Uterus (tissue), 3 donors: ENCODE measurements at regions not wholly inside any gene's neighbourhood (a gene's known extent, or its start where the extent isn't known, plus 50 kb on each side); places are given as distances from the start of the nearest gene placed in this dataset.

Experiments
- DNase-seq, 2 donors: peaks; one replicate each; pipeline ENCODE4 v3.0.0-alpha.2; 2019 to 2020
- H3K27ac ChIP-seq, 2 donors: fragments of 200-600 bp; sonication (generic); 1 replicate in 1 of 2; 2 replicates in 1 of 2; pipeline ENCODE4 v1.5.1; 2016 to 2018
- H3K27me3 ChIP-seq, 2 donors: fragments of 200-600 bp; sonication (generic); one replicate each; pipeline ENCODE4 v1.5.1; 2018 to 2019; ENCODE audit warnings: control low read depth in 1 of 2
- H3K36me3 ChIP-seq, 2 donors: fragments of 200-600 bp; sonication (generic); one replicate each; pipeline ENCODE4 v1.5.1; 2019; ENCODE audit warnings: control low read depth in 1 of 2
- H3K4me1 ChIP-seq, 2 donors: fragments of 200-600 bp; sonication (generic); one replicate each; pipeline ENCODE4 v1.5.1; 2018 to 2019; ENCODE audit warnings: control low read depth in 1 of 2
- H3K4me3 ChIP-seq, 2 donors: fragments of 200-600 bp; sonication (generic); 1 replicate in 1 of 2; 2 replicates in 1 of 2; pipeline ENCODE4 v1.5.1; 2018 to 2019; ENCODE audit warnings: mild to moderate bottlenecking in 1 of 2
- H3K9me3 ChIP-seq, 2 donors: fragments of 200-600 bp; sonication (generic); one replicate each; pipeline ENCODE4 v1.5.1; 2019; ENCODE audit warnings: control low read depth in 1 of 2
- POLR2A ChIP-seq, 2 donors: fragments of 450-650 bp; IDR thresholded peaks; one replicate each; pipeline ENCODE4 v1.6.1; 2016; ENCODE audit warnings: antibody characterized with exemption in 2 of 2, mild to moderate bottlenecking in 1 of 2, moderate library complexity in 1 of 2
- intact Hi-C: fragments of 100-400 bp; cut with DNase I; formaldehyde crosslinking; loops from one replicate; pipeline ENCODE4 v1.15.1; 2023; ENCODE audit warnings: low total_unique reads
- TF ChIP-seq, protein P1 (sequence below), 4 experiments: fragments of 200-600 bp in 2 of 4; fragments of 450-650 bp in 2 of 4; sonication (generic) in 2 of 4; IDR thresholded peaks; one replicate each; pipeline ENCODE4 v1.5.1; 2016 to 2019; ENCODE audit warnings: antibody characterized with exemption in 4 of 4, mild to moderate bottlenecking in 2 of 4, moderate library complexity in 1 of 4
- donor health status: DM: yes; HTN: yes; CAD: no.

DNA sequence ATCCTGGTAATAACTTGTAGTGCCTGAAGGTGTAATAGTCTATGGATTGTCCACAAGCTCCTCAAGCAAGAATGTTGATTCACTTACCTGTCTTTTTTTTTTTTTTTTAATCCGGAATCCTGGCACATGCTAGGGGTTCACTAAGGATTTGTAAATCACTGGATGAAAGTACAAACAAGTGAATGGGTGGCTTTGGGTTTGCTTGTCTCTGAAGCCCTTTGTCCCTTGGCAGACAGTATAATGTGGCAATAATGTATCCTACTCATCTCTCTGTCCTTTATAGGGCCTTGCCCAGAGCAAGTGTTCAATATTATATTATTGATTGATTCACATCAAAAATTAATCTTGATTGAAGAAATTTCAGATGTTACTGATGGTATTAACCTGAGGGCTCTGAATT is 334.0 kb upstream of the CPEB2 start:
- intact Hi-C loops, result no loop called here
- no peaks in the 10 kb centered on the region for H3K27me3 ChIP-seq
- no peak for TF ChIP-seq POLR2A (IDR thresholded peaks at IDR 0.05)
- TF ChIP-seq, protein P1, sequence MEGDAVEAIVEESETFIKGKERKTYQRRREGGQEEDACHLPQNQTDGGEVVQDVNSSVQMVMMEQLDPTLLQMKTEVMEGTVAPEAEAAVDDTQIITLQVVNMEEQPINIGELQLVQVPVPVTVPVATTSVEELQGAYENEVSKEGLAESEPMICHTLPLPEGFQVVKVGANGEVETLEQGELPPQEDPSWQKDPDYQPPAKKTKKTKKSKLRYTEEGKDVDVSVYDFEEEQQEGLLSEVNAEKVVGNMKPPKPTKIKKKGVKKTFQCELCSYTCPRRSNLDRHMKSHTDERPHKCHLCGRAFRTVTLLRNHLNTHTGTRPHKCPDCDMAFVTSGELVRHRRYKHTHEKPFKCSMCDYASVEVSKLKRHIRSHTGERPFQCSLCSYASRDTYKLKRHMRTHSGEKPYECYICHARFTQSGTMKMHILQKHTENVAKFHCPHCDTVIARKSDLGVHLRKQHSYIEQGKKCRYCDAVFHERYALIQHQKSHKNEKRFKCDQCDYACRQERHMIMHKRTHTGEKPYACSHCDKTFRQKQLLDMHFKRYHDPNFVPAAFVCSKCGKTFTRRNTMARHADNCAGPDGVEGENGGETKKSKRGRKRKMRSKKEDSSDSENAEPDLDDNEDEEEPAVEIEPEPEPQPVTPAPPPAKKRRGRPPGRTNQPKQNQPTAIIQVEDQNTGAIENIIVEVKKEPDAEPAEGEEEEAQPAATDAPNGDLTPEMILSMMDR (IDR thresholded peaks at IDR 0.05), result no peak
- no peaks in the 10 kb centered on the region for H3K36me3 ChIP-seq
- no peaks in the 10 kb centered on the region for H3K4me1 ChIP-seq
- no peak overlapping the region for H3K4me3 ChIP-seq
- no peak for DNase-seq
- H3K9me3 ChIP-seq, result no peaks in the 10 kb centered on the region
- no peak overlapping the region for H3K27ac ChIP-seq

- DNase-seq, result no peak
Observed at GRCh38 chr4:14669371-14669770, 332.9 kb upstream of the CPEB2 start.

GRCh38 chr4:14671146-14671545 is 331.1 kb upstream of the CPEB2 start:
- intact Hi-C loops, result no loop called here
- TF ChIP-seq POLR2A (IDR thresholded peaks at IDR 0.05), result no peak
- TF ChIP-seq, protein P1 (IDR thresholded peaks at IDR 0.05), result no peak
- H3K36me3 ChIP-seq, result no peaks in the 10 kb centered on the region
- no peaks in the 10 kb centered on the region for H3K9me3 ChIP-seq
- H3K4me1 ChIP-seq, result no peaks in the 10 kb centered on the region
- no peaks in the 10 kb centered on the region for H3K27me3 ChIP-seq
- no peak overlapping the region for H3K27ac ChIP-seq
- no peak for DNase-seq
- H3K4me3 ChIP-seq, result no peak overlapping the region

More at GRCh38 chr4:14669371-14669770, 332.9 kb upstream of the CPEB2 start:
- Histone ChIP-seq H3K36me3 (no peaks in the 10 kb centered on the region), H3K27ac (no peak overlapping the region), H3K4me1 (no peaks in the 10 kb centered on the region), H3K9me3 (no peaks in the 10 kb centered on the region), H3K27me3 (no peaks in the 10 kb centered on the region), H3K4me3 (no peak overlapping the region)
- TF ChIP-seq, protein P1 (IDR thresholded peaks at IDR 0.05), result no peak
- TF ChIP-seq POLR2A (IDR thresholded peaks at IDR 0.05), result no peak
- intact Hi-C loops, result no loop called here

- Histone ChIP-seq H3K9me3 (no peaks in the 10 kb centered on the region), H3K27ac (no peak overlapping the region), H3K36me3 (no peaks in the 10 kb centered on the region), H3K27me3 (no peaks in the 10 kb centered on the region), H3K4me1 (no peaks in the 10 kb centered on the region), H3K4me3 (no peak overlapping the region)
- intact Hi-C loops, result no loop called here
- no peak for TF ChIP-seq POLR2A (IDR thresholded peaks at IDR 0.05)
- TF ChIP-seq, protein P1 (IDR thresholded peaks at IDR 0.05), result no peak
- no peak for DNase-seq
Observed at GRCh38 chr4:14675279-14675985, 326.8 kb upstream of the CPEB2 start.

GRCh38 chr4:14679906-14680305 is 322.4 kb upstream of the CPEB2 start:
- TF ChIP-seq, protein P1 (IDR thresholded peaks at IDR 0.05), result no peak
- TF ChIP-seq POLR2A (IDR thresholded peaks at IDR 0.05), result no peak
- no peaks in the 10 kb centered on the region for H3K27me3 ChIP-seq
- no peak overlapping the region for H3K4me3 ChIP-seq
- no peaks in the 10 kb centered on the region for H3K36me3 ChIP-seq
- DNase-seq, result no peak
- intact Hi-C loops, result no loop called here
- H3K9me3 ChIP-seq, result no peaks in the 10 kb centered on the region
- H3K27ac ChIP-seq, result no peak overlapping the region
- no peaks in the 10 kb centered on the region for H3K4me1 ChIP-seq
